Thyroid gland (tissue), 4 donors: ENCODE measurements at regions not wholly inside any gene's neighbourhood (a gene's known extent, or its start where the extent isn't known, plus 50 kb on each side); places are given as distances from the start of the nearest gene placed in this dataset.

Experiments
- DNase-seq, 2 donors: peaks; one replicate each; pipeline ENCODE4 v3.0.0-alpha.2; 2019
- H3K27ac ChIP-seq, 3 donors: fragments of 200-600 bp; sonication (generic); 1 replicate in 2 of 3; 2 replicates in 1 of 3; pipeline ENCODE4 v1.5.1; 2016 to 2019; ENCODE audit warnings: mild to moderate bottlenecking in 1 of 3, moderate library complexity in 1 of 3
- H3K27me3 ChIP-seq: fragments of 200-600 bp; sonication (generic); one replicate; pipeline ENCODE4 v1.5.1; 2019
- H3K36me3 ChIP-seq, 2 donors: fragments of 200-600 bp; sonication (generic); one replicate each; pipeline ENCODE4 v1.5.1; 2016 to 2019
- H3K4me1 ChIP-seq, 2 donors: fragments of 200-600 bp; sonication (generic); one replicate each; pipeline ENCODE4 v1.5.1; 2017 to 2019
- H3K4me3 ChIP-seq, 3 donors: fragments of 200-600 bp; sonication (generic); replicated peaks in 1 of 3; 1 replicate in 2 of 3; 2 replicates in 1 of 3; pipeline ENCODE4 v1.5.1; 2016; ENCODE audit warnings: mild to moderate bottlenecking in 1 of 3
- H3K9me3 ChIP-seq: fragments of 200-600 bp; sonication (generic); one replicate; pipeline ENCODE4 v1.5.1; 2017
- CTCF ChIP-seq, 6 experiments: fragments of 200-600 bp in 3 of 6; fragments of 450-650 bp in 3 of 6; sonication (generic) in 3 of 6; IDR thresholded peaks; one replicate each; pipeline ENCODE4 v1.5.1; 2016 to 2019; ENCODE audit warnings: antibody characterized with exemption in 6 of 6, mild to moderate bottlenecking in 2 of 6, inconsistent platforms in 1 of 6, moderate library complexity in 1 of 6
- POLR2A ChIP-seq, 2 donors: fragments of 450-650 bp; IDR thresholded peaks; one replicate each; pipeline ENCODE4 v1.6.1; 2017; ENCODE audit warnings: antibody characterized with exemption in 2 of 2, mild to moderate bottlenecking in 2 of 2, moderate library complexity in 1 of 2
- WGBS, 2 donors: methylation state at CpG; one replicate each; pipeline ENCODE4 v1.1.5; 2017; 5-methylcytosine and 5-hydroxymethylcytosine counted together
- intact Hi-C: fragments of 100-400 bp; cut with DNase I; formaldehyde crosslinking; loops from one replicate; pipeline ENCODE4 v1.15.1; 2023

- H3K27ac ChIP-seq = no peak overlapping the region
- intact Hi-C loops = no loop called here
- H3K9me3 ChIP-seq = no peaks in the 10 kb centered on the region
- no peak for DNase-seq
- no peaks in the 10 kb centered on the region for H3K27me3 ChIP-seq
- no peak overlapping the region for H3K4me3 ChIP-seq
- H3K36me3 ChIP-seq = no peaks in the 10 kb centered on the region
- H3K4me1 ChIP-seq = no peaks in the 10 kb centered on the region
- no peak for TF ChIP-seq CTCF (IDR thresholded peaks at IDR 0.05)
These were observed 115.8 kb downstream of the KLF5 start for GRCh38 chr13:73174521-73175010.

- intact Hi-C loops = no loop called here
- TF ChIP-seq CTCF (IDR thresholded peaks at IDR 0.05) = no peak
- no peak for TF ChIP-seq POLR2A (IDR thresholded peaks at IDR 0.05)
- H3K36me3 ChIP-seq = no peaks in the 10 kb centered on the region
- no peak overlapping the region for H3K4me3 ChIP-seq
- no peaks in the 10 kb centered on the region for H3K9me3 ChIP-seq
- WGBS, 2 donors = 82 to 88% methylated on average over 3 of the region's 3 CpGs
- no peaks in the 10 kb centered on the region for H3K4me1 ChIP-seq
- no peaks in the 10 kb centered on the region for H3K27me3 ChIP-seq
- H3K27ac ChIP-seq = no peak overlapping the region
- DNase-seq = no peak
These were observed 114.5 kb downstream of the KLF5 start for GRCh38 chr13:73173279-73173811.

- Histone ChIP-seq H3K27ac (no peak overlapping the region), H3K9me3 (no peaks in the 10 kb centered on the region), H3K4me1 (no peaks in the 10 kb centered on the region), H3K36me3 (no peaks in the 10 kb centered on the region), H3K27me3 (no peaks in the 10 kb centered on the region), H3K4me3 (no peak overlapping the region)
- WGBS, 2 donors = 77 to 81% methylated on average over 5 of the region's 5 CpGs
- TF ChIP-seq POLR2A (IDR thresholded peaks at IDR 0.05) (no peak), CTCF (IDR thresholded peaks at IDR 0.05) (no peak)
- no peak for DNase-seq
- intact Hi-C loops = no loop called here
These were observed 113.1 kb downstream of the KLF5 start for GRCh38 chr13:73171926-73172325.

GRCh38 chr13:73171271-73171682, 112.5 kb downstream of the KLF5 start:
- intact Hi-C loops = no loop called here
- H3K4me1 ChIP-seq = no peaks in the 10 kb centered on the region
- H3K9me3 ChIP-seq = no peaks in the 10 kb centered on the region
- H3K27me3 ChIP-seq = no peaks in the 10 kb centered on the region
- no peak overlapping the region for H3K4me3 ChIP-seq
- WGBS, 2 donors = 93 to 95% methylated on average over 5 of the region's 5 CpGs
- DNase-seq = no peak
- TF ChIP-seq CTCF (IDR thresholded peaks at IDR 0.05) (no peak), POLR2A (IDR thresholded peaks at IDR 0.05) (no peak)
- no peak overlapping the region for H3K27ac ChIP-seq
- H3K36me3 ChIP-seq = no peaks in the 10 kb centered on the region

- Histone ChIP-seq H3K36me3 (no peaks in the 10 kb centered on the region), H3K27me3 (no peaks in the 10 kb centered on the region), H3K27ac (no peak overlapping the region), H3K4me3 (no peak overlapping the region), H3K4me1 (no peaks in the 10 kb centered on the region), H3K9me3 (no peaks in the 10 kb centered on the region)
- intact Hi-C loops = no loop called here
- no peak for TF ChIP-seq CTCF (IDR thresholded peaks at IDR 0.05)
- TF ChIP-seq POLR2A (IDR thresholded peaks at IDR 0.05) = no peak
- WGBS, 2 donors = 34% methylated on average over 2 of the region's 2 CpGs
- DNase-seq = no peak
These were observed 111.2 kb downstream of the KLF5 start for GRCh38 chr13:73169971-73170370.
